ENCODE measurements at regions not wholly inside any gene's neighbourhood (a gene's known extent, or its start where the extent isn't known, plus 50 kb on each side); places are given as distances from the start of the nearest gene placed in this dataset.

DNA sequence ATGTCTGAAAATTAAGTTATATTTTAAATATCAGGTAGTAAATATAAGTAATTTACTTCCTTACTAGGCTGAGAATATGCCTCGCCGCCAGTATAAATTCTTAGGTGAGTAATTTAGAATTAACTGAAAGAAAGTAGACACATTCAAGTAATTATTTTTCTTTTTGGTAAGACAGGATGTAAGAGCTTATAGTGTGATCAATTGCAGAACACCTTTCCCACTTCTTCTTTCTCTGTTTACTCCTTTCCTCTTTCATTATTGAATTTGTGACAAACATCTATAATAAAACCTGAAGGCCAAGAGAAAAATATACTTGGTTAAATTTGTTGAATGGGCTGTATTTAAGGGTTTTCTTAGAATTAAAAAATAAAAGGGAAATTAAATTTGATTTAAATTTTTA lies 195.1 kb upstream of the CDKN2B start:
- no peaks in the 10 kb centered on the region for H3K27me3 ChIP-seq (ENCODE audit: insufficient read depth, low read depth)
- H4K20me1 ChIP-seq (ENCODE audit: insufficient read depth): no peaks in the 10 kb centered on the region
- peaks cover 2% of the 10 kb centered on the region; the same call in 1 of the 2 replicates for H3K9me3 ChIP-seq (ENCODE audit: insufficient read depth, low read depth)
- TF ChIP-seq, protein P1, sequence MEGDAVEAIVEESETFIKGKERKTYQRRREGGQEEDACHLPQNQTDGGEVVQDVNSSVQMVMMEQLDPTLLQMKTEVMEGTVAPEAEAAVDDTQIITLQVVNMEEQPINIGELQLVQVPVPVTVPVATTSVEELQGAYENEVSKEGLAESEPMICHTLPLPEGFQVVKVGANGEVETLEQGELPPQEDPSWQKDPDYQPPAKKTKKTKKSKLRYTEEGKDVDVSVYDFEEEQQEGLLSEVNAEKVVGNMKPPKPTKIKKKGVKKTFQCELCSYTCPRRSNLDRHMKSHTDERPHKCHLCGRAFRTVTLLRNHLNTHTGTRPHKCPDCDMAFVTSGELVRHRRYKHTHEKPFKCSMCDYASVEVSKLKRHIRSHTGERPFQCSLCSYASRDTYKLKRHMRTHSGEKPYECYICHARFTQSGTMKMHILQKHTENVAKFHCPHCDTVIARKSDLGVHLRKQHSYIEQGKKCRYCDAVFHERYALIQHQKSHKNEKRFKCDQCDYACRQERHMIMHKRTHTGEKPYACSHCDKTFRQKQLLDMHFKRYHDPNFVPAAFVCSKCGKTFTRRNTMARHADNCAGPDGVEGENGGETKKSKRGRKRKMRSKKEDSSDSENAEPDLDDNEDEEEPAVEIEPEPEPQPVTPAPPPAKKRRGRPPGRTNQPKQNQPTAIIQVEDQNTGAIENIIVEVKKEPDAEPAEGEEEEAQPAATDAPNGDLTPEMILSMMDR (conservative IDR thresholded peaks at IDR 0.05): no peak
- TF ChIP-seq EZH2 (IDR thresholded peaks at IDR 0.05; ENCODE audit: low read depth): no peak
- intact Hi-C loops (cut with micrococcal nuclease; ENCODE audit: unreplicated experiment): no loop called here
- CTCF ChIA-PET: no interaction called here
- POLR2A ChIA-PET (ENCODE audit: unreplicated experiment): interaction anchor here (0.7 kb wide), 1 partner anchor 69 kb away, joined by 4 read pairs; no protein-coding TSS in a partner anchor
- H3K4me3 ChIP-seq: no peak overlapping the region
- no TSS peak for BruUV-seq (replicated peaks)
- no peak overlapping the region for H2AFZ ChIP-seq
- H3K4me2 ChIP-seq: no peak overlapping the region
- H3K79me2 ChIP-seq (ENCODE audit: low read depth): no peaks in the 10 kb centered on the region
- H3K4me1 ChIP-seq (replicated peaks; ENCODE audit: insufficient read depth): peaks cover 18% of the 10 kb centered on the region
- no peaks in the 10 kb centered on the region for H3K36me3 ChIP-seq (ENCODE audit: low read depth)
- no peak overlapping the region for H3K27ac ChIP-seq
- DNase-seq: no peak
- H3F3A ChIP-seq (ENCODE audit: insufficient read depth, low read depth): no peaks in the 10 kb centered on the region
- H3K9me2 ChIP-seq (ENCODE audit: insufficient read depth): no peaks in the 10 kb centered on the region

GRCh38 chr9:22206833-22207232 lies 197.7 kb upstream of the CDKN2B start:
- ChIA-PET CTCF (no interaction called here), POLR2A (ENCODE audit: unreplicated experiment) (no interaction called here)
- H3K4me1 ChIP-seq (replicated peaks; ENCODE audit: insufficient read depth): peaks cover 36% of the 10 kb centered on the region
- no peak for DNase-seq
- TF ChIP-seq, protein P1 (conservative IDR thresholded peaks at IDR 0.05): no peak
- TF ChIP-seq EZH2 (IDR thresholded peaks at IDR 0.05; ENCODE audit: low read depth): no peak
- H4K20me1 ChIP-seq (ENCODE audit: insufficient read depth): no peaks in the 10 kb centered on the region
- H3K36me3 ChIP-seq (ENCODE audit: low read depth): no peaks in the 10 kb centered on the region
- no peak overlapping the region for H3K4me2 ChIP-seq
- intact Hi-C loops (cut with micrococcal nuclease; ENCODE audit: unreplicated experiment): no loop called here
- no peaks in the 10 kb centered on the region for H3K9me2 ChIP-seq (ENCODE audit: insufficient read depth)
- no TSS peak for BruUV-seq (replicated peaks)
- H3K9me3 ChIP-seq (ENCODE audit: insufficient read depth, low read depth): peaks cover 20% of the 10 kb centered on the region
- H3K27me3 ChIP-seq (ENCODE audit: insufficient read depth, low read depth): no peaks in the 10 kb centered on the region
- no peaks in the 10 kb centered on the region for H3K79me2 ChIP-seq (ENCODE audit: low read depth)
- H3F3A ChIP-seq (ENCODE audit: insufficient read depth, low read depth): peaks cover 17% of the 10 kb centered on the region
- no peak overlapping the region for H3K27ac ChIP-seq
- no peak overlapping the region for H3K4me3 ChIP-seq
- H2AFZ ChIP-seq: no peak overlapping the region

- Histone ChIP-seq H3K4me2 (no peak overlapping the region; the same call in 1 of the 2 replicates), H3K27ac (no peak overlapping the region), H3K79me2 (ENCODE audit: low read depth) (no peaks in the 10 kb centered on the region), H2AFZ (no peak overlapping the region), H3K4me1 (replicated peaks; ENCODE audit: insufficient read depth) (peaks cover 55% of the 10 kb centered on the region), H3K36me3 (ENCODE audit: low read depth) (no peaks in the 10 kb centered on the region), H3F3A (ENCODE audit: insufficient read depth, low read depth) (peaks cover 31% of the 10 kb centered on the region), H3K4me3 (no peak overlapping the region), H4K20me1 (ENCODE audit: insufficient read depth) (no peaks in the 10 kb centered on the region), H3K9me2 (ENCODE audit: insufficient read depth) (no peaks in the 10 kb centered on the region), H3K27me3 (ENCODE audit: insufficient read depth, low read depth) (no peaks in the 10 kb centered on the region), H3K9me3 (ENCODE audit: insufficient read depth, low read depth) (peaks cover 20% of the 10 kb centered on the region)
- no TSS peak for BruUV-seq (replicated peaks)
- ChIA-PET CTCF (no interaction called here), POLR2A (ENCODE audit: unreplicated experiment) (no interaction called here)
- TF ChIP-seq, protein P1 (conservative IDR thresholded peaks at IDR 0.05): no peak
- no peak for TF ChIP-seq EZH2 (IDR thresholded peaks at IDR 0.05; ENCODE audit: low read depth)
- no peak for DNase-seq
- intact Hi-C loops (cut with micrococcal nuclease; ENCODE audit: unreplicated experiment): no loop called here
Observed at GRCh38 chr9:22208846-22209585, 199.9 kb upstream of the CDKN2B start.

Measured in PC-9 (cell line).